ENCODE measurements at regions not wholly inside any gene's neighbourhood (a gene's known extent, or its start where the extent isn't known, plus 50 kb on each side); places are given as distances from the start of the nearest gene placed in this dataset.

- no peak for TF ChIP-seq CTCF (IDR thresholded peaks at IDR 0.05)
- TF ChIP-seq POLR2A (IDR thresholded peaks at IDR 0.05), result no peak
- TF ChIP-seq POLR2AphosphoS5 (IDR thresholded peaks at IDR 0.05; ENCODE audit: insufficient read depth in 1 of 2, low read depth in 1 of 2), result no peak
Measured at GRCh38 chr14:101473045-101473729, 88.1 kb upstream of the DIO3 start.

All from vagina (tissue), 2 donors.